HCT116 (cell line): ENCODE measurements at regions not wholly inside any gene's neighbourhood (a gene's known extent, or its start where the extent isn't known, plus 50 kb on each side); places are given as distances from the start of the nearest gene placed in this dataset.

Source experiments
- ATAC-seq: fragments of 200-7000 bp; cut with Tn5 transposase; 2 replicates; pipeline ENCODE4 v1.9.1; 2020; ENCODE audit warnings: mild to moderate bottlenecking, moderate library complexity
- BruUV-seq: library from RNA; stranded (reverse); fragments of 400-500 nt; replicated peaks from 2 replicates; lab custom pipeline; 2021; lab: Mats Ljungman, UMichigan
- CTCF ChIA-PET: fragments of 300-600 bp; sonication (Branson Sonifier 250); formaldehyde crosslinking; loops from one replicate; lab custom pipeline; 2021; ENCODE audit warnings: antibody characterized with exemption; lab: Charles Lee
- POLR2A ChIA-PET: fragments of 300-600, 350-600 bp; sonication (Branson Sonifier 250); formaldehyde crosslinking; loops from one replicate; lab custom pipeline; 2021; ENCODE audit warnings: antibody characterized with exemption; lab: Charles Lee
- RAD21 ChIA-PET, 2 experiments: fragments of 300-600 bp; sonication (Branson Sonifier 250); formaldehyde crosslinking; loops; one replicate each; lab custom pipeline; 2023; ENCODE audit warnings: low total read pairs in 2 of 2; ENCODE audit not compliant: uncharacterized antibody in 2 of 2, unreplicated experiment in 2 of 2, low non-redundant PET in 1 of 2; lab: Charles Lee
- DNase-seq: peaks from one replicate; pipeline ENCODE4 v3.0.0-alpha.2; 2010; ENCODE audit warnings: low read depth, low spot score
- H2AFZ ChIP-seq: fragments of 200-600 bp; shearing (Covaris generic), sonication (generic); 2 replicates; pipeline ENCODE4 v1.6.1; 2017; ENCODE audit warnings: low read depth, mixed run types, mixed read lengths, antibody characterized with exemption, low read length; ENCODE audit not compliant: poor library complexity, severe bottlenecking
- H3K27ac ChIP-seq: 2 replicates; pipeline ENCODE4 v1.5.1; 2012; ENCODE audit warnings: low read depth, low read length
- H3K27me3 ChIP-seq: fragments of 200-600 bp; sonication (generic); 2 replicates; pipeline ENCODE4 v1.6.1; 2016; ENCODE audit warnings: mixed run types, low read length, mixed read lengths; ENCODE audit not compliant: insufficient read depth
- H3K36me3 ChIP-seq, 2 experiments: fragments of 200-500 bp in 1 of 2; fragments of 200-600 bp in 1 of 2; sonication (Bioruptor generic) in 1 of 2; sonication (generic) in 1 of 2; 2 replicates each; pipeline versions ENCODE4 v1.5.1 to v1.6.1; 2014 to 2016; ENCODE audit warnings: low read length in 2 of 2, inconsistent platforms in 1 of 2, mixed read lengths in 1 of 2, mixed run types in 1 of 2; ENCODE audit not compliant: insufficient read depth in 2 of 2, control insufficient read depth in 1 of 2
- H3K4me1 ChIP-seq, 2 experiments: fragments of 200-600 bp in 1 of 2; sonication (generic) in 1 of 2; 2 replicates each; pipeline versions ENCODE4 v1.5.1 to v1.6.1; 2012 to 2017; ENCODE audit warnings: low read length in 2 of 2, inconsistent platforms in 1 of 2, mild to moderate bottlenecking in 1 of 2, mixed read lengths in 1 of 2, mixed run types in 1 of 2, moderate library complexity in 1 of 2; ENCODE audit not compliant: insufficient read depth in 2 of 2, control insufficient read depth in 1 of 2
- H3K4me2 ChIP-seq: fragments of 200-600 bp; sonication (generic); 2 replicates; pipeline ENCODE4 v1.6.1; 2017; ENCODE audit warnings: mixed run types, low read length, mixed read lengths
- H3K4me3 ChIP-seq, 2 experiments: fragments of 200-600 bp in 1 of 2; sonication (generic) in 1 of 2; replicated peaks in 1 of 2; 2 replicates each; pipeline ENCODE4 v1.5.1; 2011 to 2016; ENCODE audit warnings: low read length in 2 of 2, control low read depth in 1 of 2, low read depth in 1 of 2, mild to moderate bottlenecking in 1 of 2, mixed read lengths in 1 of 2, mixed run types in 1 of 2
- H3K79me2 ChIP-seq: fragments of 200-600 bp; sonication (generic); 2 replicates; pipeline ENCODE4 v1.6.1; 2017; ENCODE audit warnings: mild to moderate bottlenecking, mixed run types, low read length, moderate library complexity, mixed read lengths; ENCODE audit not compliant: insufficient read depth
- H3K9ac ChIP-seq: fragments of 200-600 bp; sonication (generic); 2 replicates; pipeline ENCODE4 v1.6.1; 2016; ENCODE audit warnings: low read length, mixed read lengths
- H3K9me2 ChIP-seq: fragments of 200-600 bp; sonication (generic), shearing (Covaris generic); 2 replicates; pipeline ENCODE4 v1.6.1; 2017; ENCODE audit warnings: mixed run types, mild to moderate bottlenecking, moderate library complexity; ENCODE audit not compliant: insufficient read depth
- H3K9me3 ChIP-seq, 2 experiments: fragments of 200-500 bp in 1 of 2; fragments of 200-600 bp in 1 of 2; sonication (Bioruptor generic) in 1 of 2; sonication (generic) in 1 of 2; 2 replicates each; pipeline ENCODE4 v1.6.1; 2014 to 2017; ENCODE audit warnings: low read length in 2 of 2, mixed read lengths in 2 of 2, inconsistent platforms in 1 of 2, low read depth in 1 of 2, mild to moderate bottlenecking in 1 of 2, mixed run types in 1 of 2, moderate library complexity in 1 of 2; ENCODE audit not compliant: control insufficient read depth in 1 of 2, insufficient read depth in 1 of 2
- H4K20me1 ChIP-seq: fragments of 200-600 bp; sonication (generic), shearing (Covaris generic); 2 replicates; pipeline ENCODE4 v1.6.1; 2017; ENCODE audit warnings: mixed run types, mild to moderate bottlenecking, moderate library complexity; ENCODE audit not compliant: insufficient read depth
- CBX3 ChIP-seq: IDR thresholded peaks from 2 replicates; pipeline ENCODE4 v1.6.1; 2012; ENCODE audit warnings: low read depth
- EGR1 ChIP-seq: IDR thresholded peaks from 2 replicates; pipeline ENCODE4 v1.6.1; 2012; ENCODE audit warnings: low read depth
- POLR2A ChIP-seq: IDR thresholded peaks from 2 replicates; pipeline ENCODE4 v1.7.0; 2011; ENCODE audit warnings: borderline replicate concordance; ENCODE audit not compliant: insufficient read depth, insufficient read length; ENCODE audit errors: extremely low read depth
- POLR2AphosphoS5 ChIP-seq: IDR thresholded peaks from 2 replicates; pipeline ENCODE4 v1.6.1; 2011; ENCODE audit warnings: mild to moderate bottlenecking, low read depth, low read length, moderate library complexity
- RAD21 ChIP-seq: IDR thresholded peaks from 2 replicates; pipeline ENCODE4 v1.6.1; 2012; ENCODE audit warnings: low read depth, mild to moderate bottlenecking
- intact Hi-C: fragments of 100-400 bp; cut with micrococcal nuclease; formaldehyde crosslinking; loops from 2 replicates; pipeline ENCODE4 v1.10.0; 2022
- TF ChIP-seq, protein P1 (sequence below): IDR thresholded peaks from 2 replicates; pipeline ENCODE4 v1.6.1; 2011; ENCODE audit warnings: mild to moderate bottlenecking, low read length, moderate library complexity; ENCODE audit not compliant: insufficient replicate concordance; ENCODE audit errors: extremely low read depth
- TF ChIP-seq, protein P2 (sequence below), 3 experiments: fragments of 200-600 bp in 1 of 3; sonication (generic) in 1 of 3; IDR thresholded peaks in 2 of 3; conservative IDR thresholded peaks in 1 of 3; 2 replicates each; pipeline ENCODE4 v1.5.1; 2012 to 2017; ENCODE audit warnings: low read depth in 2 of 3, low read length in 2 of 3, antibody characterized with exemption in 1 of 3, borderline replicate concordance in 1 of 3, control low read depth in 1 of 3, mild to moderate bottlenecking in 1 of 3, mixed read lengths in 1 of 3, mixed run types in 1 of 3, moderate library complexity in 1 of 3; ENCODE audit not compliant: insufficient read depth in 1 of 3

DNA sequence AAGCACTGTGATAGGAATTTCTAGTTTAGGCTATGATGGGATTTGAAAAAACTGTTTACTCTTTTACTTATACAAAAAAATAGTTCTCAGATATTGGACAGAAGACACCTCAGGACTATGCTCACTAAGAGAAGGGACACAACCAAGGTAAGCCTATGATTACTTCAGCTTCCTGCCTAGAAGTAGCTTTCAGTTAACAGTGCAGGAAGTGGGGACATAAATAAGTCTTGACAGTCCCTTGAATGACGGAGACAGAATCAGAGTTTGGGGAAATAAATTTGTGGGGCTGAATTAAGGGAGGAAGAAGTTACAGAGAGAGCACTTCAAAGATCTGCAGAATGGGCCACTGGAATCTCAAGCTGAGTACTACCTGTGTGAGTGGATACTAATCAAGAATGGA is 53.8 kb upstream of the OLFM3 start:
- Histone ChIP-seq H3K27me3 (no peaks in the 10 kb centered on the region), H4K20me1 (no peaks in the 10 kb centered on the region), H2AFZ (no peak overlapping the region), H3K36me3 (no peaks in the 10 kb centered on the region), H3K4me3 (no peak overlapping the region), H3K4me2 (no peak overlapping the region), H3K4me1 (no peaks in the 10 kb centered on the region), H3K79me2 (no peaks in the 10 kb centered on the region), H3K27ac (no peak overlapping the region), H3K9ac (no peak overlapping the region), H3K9me3 (peaks cover 0 to 3% of the 10 kb centered on the region in 2 experiments; a peak in 1 of 4 replicates), H3K9me2 (no peaks in the 10 kb centered on the region)
- CTCF ChIA-PET = no interaction called here
- BruUV-seq = no TSS peak
- ATAC-seq (no peak), DNase-seq (no peak)
- RAD21 ChIA-PET = no interaction called here
- intact Hi-C loops = no loop called here
- TF ChIP-seq RAD21 = no peak
- TF ChIP-seq, protein P1, sequence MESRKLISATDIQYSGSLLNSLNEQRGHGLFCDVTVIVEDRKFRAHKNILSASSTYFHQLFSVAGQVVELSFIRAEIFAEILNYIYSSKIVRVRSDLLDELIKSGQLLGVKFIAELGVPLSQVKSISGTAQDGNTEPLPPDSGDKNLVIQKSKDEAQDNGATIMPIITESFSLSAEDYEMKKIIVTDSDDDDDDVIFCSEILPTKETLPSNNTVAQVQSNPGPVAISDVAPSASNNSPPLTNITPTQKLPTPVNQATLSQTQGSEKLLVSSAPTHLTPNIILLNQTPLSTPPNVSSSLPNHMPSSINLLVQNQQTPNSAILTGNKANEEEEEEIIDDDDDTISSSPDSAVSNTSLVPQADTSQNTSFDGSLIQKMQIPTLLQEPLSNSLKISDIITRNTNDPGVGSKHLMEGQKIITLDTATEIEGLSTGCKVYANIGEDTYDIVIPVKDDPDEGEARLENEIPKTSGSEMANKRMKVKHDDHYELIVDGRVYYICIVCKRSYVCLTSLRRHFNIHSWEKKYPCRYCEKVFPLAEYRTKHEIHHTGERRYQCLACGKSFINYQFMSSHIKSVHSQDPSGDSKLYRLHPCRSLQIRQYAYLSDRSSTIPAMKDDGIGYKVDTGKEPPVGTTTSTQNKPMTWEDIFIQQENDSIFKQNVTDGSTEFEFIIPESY = no peak
- TF ChIP-seq EGR1 = no peak
- TF ChIP-seq POLR2A = no peak
- TF ChIP-seq, protein P2, sequence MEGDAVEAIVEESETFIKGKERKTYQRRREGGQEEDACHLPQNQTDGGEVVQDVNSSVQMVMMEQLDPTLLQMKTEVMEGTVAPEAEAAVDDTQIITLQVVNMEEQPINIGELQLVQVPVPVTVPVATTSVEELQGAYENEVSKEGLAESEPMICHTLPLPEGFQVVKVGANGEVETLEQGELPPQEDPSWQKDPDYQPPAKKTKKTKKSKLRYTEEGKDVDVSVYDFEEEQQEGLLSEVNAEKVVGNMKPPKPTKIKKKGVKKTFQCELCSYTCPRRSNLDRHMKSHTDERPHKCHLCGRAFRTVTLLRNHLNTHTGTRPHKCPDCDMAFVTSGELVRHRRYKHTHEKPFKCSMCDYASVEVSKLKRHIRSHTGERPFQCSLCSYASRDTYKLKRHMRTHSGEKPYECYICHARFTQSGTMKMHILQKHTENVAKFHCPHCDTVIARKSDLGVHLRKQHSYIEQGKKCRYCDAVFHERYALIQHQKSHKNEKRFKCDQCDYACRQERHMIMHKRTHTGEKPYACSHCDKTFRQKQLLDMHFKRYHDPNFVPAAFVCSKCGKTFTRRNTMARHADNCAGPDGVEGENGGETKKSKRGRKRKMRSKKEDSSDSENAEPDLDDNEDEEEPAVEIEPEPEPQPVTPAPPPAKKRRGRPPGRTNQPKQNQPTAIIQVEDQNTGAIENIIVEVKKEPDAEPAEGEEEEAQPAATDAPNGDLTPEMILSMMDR (IDR thresholded peaks at IDR 0.05 in 2 of 3, conservative IDR thresholded peaks at IDR 0.05 in 1 of 3; ENCODE audit: borderline replicate concordance in 1 of 3, insufficient read depth in 1 of 3, low read depth in 2 of 3, low read length in 2 of 3) = no peak
- TF ChIP-seq CBX3 = no peak
- TF ChIP-seq POLR2AphosphoS5 = no peak
- POLR2A ChIA-PET = no interaction called here
